NCI-H2107 treated with DMSO at 0.1 percent for 48 hours (cell line): ENCODE measurements at regions not wholly inside any gene's neighbourhood (a gene's known extent, or its start where the extent isn't known, plus 50 kb on each side); places are given as distances from the start of the nearest gene placed in this dataset.
"Not testable (repeated sequence)": the region's sequence is repeated elsewhere in the genome, so short reads cannot be mapped to it uniquely, and the experiment has no call there.

Source experiments
- DNase-seq: peaks from one replicate; lab custom pipeline; 2025; ENCODE audit not compliant: unreplicated experiment; lab: John Stamatoyannopoulos, UW

GRCh38 chr1:173300061-173301044, 93.2 kb upstream of the TNFSF4 start:
- no peak for DNase-seq

DNA sequence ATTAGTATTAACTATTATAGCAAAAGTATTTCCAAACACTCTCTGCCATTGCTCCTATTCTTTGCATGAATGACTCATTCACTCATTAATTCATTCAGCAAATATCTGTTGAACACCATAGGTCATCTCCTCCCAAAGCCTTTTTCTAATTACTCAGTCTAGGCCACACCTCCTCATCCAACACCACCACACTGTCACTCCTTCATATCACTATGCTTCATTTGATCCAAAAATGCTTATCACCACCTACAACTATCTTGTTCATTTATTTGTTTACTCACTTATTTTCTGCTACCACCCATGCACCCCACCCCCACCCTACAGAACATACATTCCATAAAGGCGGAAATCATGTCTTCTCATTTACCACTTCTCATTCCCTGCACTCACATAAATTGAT, 94.4 kb upstream of the TNFSF4 start:
- no peak for DNase-seq

- DNase-seq, result no peak
Observed at GRCh38 chr1:173302366-173302765, 95.2 kb upstream of the TNFSF4 start.

DNA sequence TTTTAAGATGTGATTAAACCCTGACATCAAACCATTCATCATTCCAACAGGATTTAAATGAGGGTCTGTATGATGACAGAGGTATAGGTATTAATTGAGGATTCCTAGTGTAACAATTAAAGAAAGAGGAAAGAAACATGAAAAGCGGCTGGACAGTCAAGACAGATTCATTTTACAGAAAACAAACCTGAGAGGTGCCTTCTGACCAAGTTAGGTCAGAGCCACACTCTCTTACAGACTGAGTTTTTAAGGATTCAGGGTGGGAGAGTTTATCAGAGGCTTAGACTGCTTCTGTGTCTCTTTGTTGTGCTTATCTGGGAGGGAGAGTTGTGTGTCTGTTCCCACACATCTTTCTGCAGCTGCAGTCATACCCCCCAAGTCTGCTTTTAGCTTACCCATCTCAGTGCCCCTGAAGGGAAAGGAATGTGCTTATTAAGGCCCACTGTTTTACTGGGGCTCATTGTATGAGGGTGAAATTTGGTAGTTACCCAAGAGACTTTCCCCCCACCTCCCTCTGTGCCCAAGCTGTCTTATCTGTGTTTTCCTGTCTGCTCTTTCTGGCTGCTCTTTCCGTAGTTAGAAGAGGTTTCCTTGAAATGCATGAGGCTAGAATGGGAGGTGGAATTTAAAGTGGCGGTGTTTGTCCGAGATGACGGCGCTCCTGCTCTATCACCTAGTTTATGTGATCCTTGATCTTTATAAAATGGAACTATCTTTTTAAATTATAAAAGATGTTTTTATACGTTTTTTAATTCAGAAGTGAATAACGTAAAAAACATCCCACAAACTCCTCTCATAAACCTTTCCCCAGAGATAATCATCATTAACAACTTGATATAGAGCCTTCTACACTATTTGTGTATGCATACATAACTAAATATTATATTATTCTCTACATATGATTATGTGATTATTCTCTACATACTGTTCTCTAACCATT, 96.0 kb upstream of the TNFSF4 start:
- DNase-seq, result no peak

DNA sequence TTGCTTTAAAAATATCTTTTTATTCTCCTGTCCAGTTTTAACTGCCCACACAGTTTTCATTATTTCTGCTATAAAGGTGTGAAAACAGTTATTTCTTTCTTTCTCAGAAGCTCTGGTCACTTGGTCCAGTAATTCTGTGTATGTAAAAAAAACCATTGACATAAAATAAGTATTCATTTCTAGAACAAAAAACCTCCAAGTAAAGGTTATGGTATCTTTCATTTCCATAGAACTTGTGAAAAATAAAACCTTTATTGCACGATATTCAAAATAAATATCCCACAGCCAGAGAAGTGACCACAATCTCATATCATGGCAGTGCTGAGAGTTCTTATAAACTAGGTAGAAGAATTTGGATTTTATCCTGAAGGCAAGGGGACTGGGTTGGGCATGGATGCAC, 96.9 kb upstream of the TNFSF4 start:
- DNase-seq, result no peak

DNA sequence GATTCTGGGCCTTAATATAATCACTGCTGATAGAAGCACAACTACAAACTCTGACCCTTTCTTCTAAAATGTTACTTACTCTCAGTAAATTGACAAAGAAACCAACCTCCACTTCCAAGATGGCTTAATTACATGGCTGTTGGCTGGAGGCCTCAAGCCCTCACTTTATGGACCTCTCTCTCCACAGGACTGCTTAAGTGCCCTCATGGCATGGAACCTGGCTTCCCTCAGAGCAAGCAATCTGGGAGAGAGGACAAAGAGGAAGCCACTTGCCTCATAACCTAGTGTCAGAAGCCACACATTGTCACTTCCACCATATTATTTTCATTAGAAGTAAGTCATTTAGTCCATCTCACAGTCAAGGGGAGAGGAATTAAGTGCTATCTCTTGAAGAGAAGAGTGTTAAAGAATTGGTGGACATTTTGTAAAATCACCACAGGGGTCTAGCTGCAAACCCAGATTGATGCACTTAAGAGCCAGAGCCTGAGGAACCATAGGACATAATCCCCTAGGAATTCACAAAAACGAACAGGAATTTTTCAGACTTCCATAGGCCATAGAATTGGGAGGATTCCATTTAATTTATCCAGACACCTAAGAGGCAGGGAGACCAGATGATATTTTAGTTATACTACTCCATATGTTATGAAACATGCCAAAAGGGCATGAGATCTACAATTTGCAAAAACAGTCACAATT, 97.5 kb upstream of the TNFSF4 start:
- no peak for DNase-seq

DNA sequence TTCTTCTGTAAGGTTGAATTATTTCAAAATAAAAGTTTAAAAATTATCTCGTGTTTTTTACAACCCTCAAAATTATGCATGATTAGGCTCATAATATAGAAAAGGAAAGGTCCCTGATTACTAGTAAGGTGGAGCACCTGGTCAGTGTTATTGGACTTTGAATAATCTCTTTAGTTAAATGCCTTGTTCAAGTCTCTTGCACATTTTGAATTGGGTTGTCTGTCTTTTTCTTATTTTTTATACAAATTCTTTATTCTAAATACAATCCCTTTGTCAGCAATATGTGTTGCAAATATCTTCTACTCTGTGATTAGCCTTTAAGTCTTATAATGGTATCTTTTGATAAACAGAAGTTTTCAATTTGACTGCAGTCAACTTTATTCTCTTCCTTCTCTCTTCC, 100.7 kb upstream of the TNFSF4 start:
- no peak for DNase-seq

DNA sequence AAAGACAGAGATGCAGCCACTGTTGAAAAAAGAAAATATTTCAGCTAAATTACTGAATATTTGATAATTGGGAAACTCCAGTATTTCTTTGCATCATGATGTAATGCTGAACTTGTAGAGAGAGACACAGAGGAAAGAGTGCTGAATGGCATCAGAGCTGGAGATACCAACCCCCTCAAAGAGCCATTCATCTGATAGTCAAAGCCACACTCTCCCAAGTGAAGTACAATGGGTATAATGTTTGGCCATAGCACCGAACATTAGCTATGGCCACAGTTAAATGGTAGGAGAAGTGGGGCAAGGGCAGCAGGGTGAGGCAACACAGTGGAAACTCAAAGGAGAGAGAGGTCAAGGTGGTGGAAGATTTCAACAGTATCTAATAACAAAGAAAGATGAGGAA, 107.5 kb upstream of the TNFSF4 start:
- DNase-seq, result no peak

DNA sequence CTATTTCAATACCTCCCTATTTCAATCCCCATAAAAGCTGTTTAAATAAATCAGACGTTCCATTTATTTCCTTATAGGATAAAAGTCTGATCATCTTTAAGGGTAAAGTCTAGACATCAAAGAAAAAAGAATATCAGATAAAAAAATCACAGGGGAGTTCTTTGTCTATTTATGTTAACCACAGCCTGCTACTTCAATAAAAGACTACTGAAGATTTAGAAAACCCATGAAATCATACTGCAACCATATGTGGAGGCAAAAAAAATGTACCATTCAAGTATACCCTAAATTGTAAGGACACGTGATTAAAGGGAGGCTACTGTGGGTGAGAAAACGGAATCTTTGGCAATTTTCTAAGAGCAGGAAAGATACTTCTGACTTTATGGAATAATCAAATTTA, 108.2 kb upstream of the TNFSF4 start:
- DNase-seq, result no peak

- no peak for DNase-seq
Observed at GRCh38 chr1:173318788-173319187, 111.7 kb upstream of the TNFSF4 start.

- not testable (repeated sequence) for DNase-seq
Observed at GRCh38 chr1:173324352-173324751, 117.2 kb upstream of the TNFSF4 start.

DNA sequence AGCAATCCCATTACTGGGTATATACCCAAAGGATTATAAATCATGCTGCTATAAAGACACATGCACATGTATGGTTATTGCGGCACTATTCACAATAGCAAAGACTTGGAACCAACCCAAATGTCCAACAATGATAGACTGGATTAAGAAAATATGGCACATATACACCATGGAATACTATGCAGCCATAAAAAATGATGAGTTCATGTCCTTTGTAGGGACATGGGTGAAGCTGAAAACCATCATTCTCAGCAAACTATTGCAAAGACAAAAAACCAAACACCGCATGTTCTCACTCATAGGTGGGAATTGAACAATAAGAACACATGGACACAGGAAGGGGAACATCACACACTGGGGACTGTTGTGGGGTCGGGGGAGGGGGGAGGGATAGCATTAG, 120.9 kb upstream of the TNFSF4 start:
- DNase-seq, result not testable (repeated sequence)

- no peak for DNase-seq
Observed at GRCh38 chr1:173328961-173329360, 121.8 kb upstream of the TNFSF4 start.

DNA sequence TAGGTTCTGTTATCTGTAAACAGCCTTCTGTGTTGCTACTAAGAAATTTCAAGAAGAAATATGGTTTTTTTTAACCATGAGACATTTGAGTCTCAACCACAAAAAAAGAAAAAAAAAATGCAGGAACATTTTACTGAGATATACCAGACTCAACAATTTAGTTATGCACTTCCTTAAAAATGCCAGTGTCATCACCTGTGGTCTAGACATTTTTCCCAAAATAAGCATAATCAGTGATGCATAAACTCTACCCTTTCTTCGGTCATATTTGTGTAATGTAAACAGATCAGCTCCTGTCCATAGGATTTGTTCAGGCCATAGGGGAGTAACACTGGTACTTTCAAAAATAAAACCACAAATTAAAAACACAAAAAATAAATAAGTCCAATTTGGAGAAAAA, 122.6 kb upstream of the TNFSF4 start:
- no peak for DNase-seq

DNA sequence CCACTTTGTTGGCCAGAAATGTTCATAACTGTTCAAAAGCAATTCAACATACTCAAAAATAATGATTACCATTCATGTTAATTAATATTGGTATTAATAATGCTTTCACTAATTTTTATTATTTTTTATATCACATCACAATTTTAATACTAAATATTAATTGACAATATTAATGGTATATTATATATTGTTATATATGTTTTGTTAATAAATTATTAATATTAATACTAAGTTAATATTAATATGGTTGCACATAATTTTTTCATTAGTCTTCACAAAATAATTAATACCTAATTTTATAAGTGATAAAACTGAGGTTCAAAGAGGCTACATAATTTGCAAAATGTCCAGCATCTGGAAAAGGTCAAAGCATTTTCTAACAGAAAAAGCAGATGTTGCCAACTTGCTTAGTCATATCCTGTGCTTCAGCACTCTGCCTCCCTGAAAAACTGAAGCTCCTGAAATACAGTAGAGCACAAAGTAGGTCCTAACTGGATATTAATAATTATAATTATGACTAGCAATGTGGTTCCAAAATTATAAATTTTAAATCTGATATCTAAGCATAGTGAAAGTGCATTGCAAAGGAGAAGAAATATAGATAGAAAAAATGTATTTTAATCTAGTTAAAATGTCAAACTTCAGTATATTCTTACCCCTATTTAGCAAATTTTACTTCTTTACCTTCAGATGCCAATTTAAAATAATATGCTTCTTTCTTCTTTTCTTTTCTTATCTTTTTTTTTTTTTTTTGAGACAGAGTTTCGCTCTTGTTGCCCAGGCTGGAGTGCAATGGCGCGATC, 123.2 kb upstream of the TNFSF4 start:
- DNase-seq, result no peak

DNA sequence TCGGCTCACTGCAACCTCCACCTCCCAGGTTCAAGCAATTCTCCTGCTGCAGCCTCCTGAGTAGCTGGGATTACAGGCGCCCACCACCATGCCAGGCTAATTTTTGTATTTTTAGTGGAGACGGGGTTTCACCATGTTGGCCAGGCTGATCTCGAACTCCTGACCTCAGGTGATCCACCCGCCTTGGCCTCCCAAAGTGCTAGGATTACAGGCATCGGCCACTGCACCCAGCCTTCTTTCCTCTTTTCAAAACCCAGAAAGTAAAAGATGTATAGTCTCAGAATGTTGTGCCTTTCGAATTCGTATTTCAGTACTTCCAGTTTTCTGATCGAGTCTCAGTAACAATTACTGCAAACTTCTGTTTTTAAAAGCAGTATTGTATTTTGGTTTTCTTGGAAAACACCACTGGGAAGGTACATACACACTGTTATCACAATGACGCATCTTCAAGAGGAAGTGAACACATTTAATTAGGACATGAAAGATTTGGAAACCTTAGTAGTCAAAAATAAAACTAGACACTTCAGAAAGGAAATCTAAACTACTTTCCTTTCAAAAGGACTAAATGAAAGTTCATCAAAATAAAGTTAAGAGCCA, 123.9 kb upstream of the TNFSF4 start:
- DNase-seq, result not testable (repeated sequence)

GRCh38 chr1:173332026-173332425, 124.9 kb upstream of the TNFSF4 start:
- no peak for DNase-seq

GRCh38 chr1:173333581-173333980, 126.5 kb upstream of the TNFSF4 start:
- no peak for DNase-seq

DNA sequence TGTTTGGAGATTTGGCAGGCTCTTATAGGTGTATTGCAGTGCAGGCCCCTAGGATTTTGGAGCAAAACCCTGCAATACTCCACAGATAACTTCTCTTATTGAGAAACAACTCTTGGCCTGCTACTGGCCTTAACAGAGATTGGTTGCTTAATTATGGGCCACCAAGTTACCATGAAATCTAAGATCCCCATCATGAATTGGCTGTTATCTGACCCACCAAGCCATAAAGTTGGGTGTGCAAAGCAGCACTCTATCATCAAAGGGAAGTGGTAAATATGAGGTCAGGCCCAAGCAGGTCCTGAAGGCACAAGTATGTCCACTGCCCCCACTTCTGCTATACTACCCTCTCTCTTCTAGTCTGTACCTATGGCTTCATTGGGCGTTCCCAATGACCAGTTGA, 130.0 kb upstream of the TNFSF4 start:
- DNase-seq, result no peak

DNA sequence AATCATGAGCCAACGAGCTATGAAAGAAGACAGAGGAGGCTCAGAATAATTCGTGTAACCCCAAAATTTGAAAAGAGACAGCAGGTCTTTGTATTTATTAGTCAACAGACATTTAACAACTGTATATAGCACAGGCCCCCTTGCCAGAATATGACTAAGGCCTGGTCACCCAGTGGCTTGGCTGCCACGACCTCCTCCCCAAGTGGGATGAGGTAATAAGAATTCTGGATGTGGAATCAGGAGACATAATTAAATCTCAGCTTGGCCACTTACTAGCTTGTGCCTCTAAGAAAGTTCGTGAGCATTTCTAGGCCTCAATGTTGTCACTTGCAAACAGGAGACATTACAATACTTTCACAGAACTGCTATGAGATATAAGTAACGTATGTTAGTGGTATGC, 134.2 kb upstream of the TNFSF4 start:
- no peak for DNase-seq
